Calu3 (cell line): ENCODE measurements at regions not wholly inside any gene's neighbourhood (a gene's known extent, or its start where the extent isn't known, plus 50 kb on each side); places are given as distances from the start of the nearest gene placed in this dataset.

Experiments used
- BruUV-seq: library from RNA; stranded (reverse); fragments of 400-500 nt; replicated peaks from 2 replicates; lab custom pipeline; 2021; lab: Mats Ljungman, UMichigan
- CTCF ChIA-PET: fragments of 300-600 bp; sonication (Branson Sonifier 250); formaldehyde crosslinking; loops from one replicate; lab custom pipeline; 2022; ENCODE audit warnings: antibody characterized with exemption; lab: Charles Lee
- DNase-seq: peaks from one replicate; pipeline ENCODE4 v3.0.0; 2022
- H3K27ac Mint-ChIP-seq: one replicate; pipeline ENCODE4 v1.8.0; 2022; ENCODE audit warnings: mixed read lengths; ENCODE audit not compliant: unreplicated experiment
- H3K27me3 Mint-ChIP-seq: one replicate; pipeline ENCODE4 v1.8.0; 2022; ENCODE audit warnings: mixed read lengths; ENCODE audit not compliant: unreplicated experiment
- H3K36me3 Mint-ChIP-seq: one replicate; pipeline ENCODE4 v1.8.0; 2022; ENCODE audit warnings: mild to moderate bottlenecking, moderate library complexity, mixed read lengths; ENCODE audit not compliant: insufficient read depth, unreplicated experiment
- H3K4me1 Mint-ChIP-seq: one replicate; pipeline ENCODE4 v1.8.0; 2022; ENCODE audit warnings: mild to moderate bottlenecking, low read depth, mixed read lengths; ENCODE audit not compliant: unreplicated experiment
- H3K4me3 Mint-ChIP-seq: one replicate; pipeline ENCODE4 v1.8.0; 2022; ENCODE audit warnings: mild to moderate bottlenecking, low read depth, moderate library complexity, mixed read lengths; ENCODE audit not compliant: unreplicated experiment
- H3K9me3 Mint-ChIP-seq: one replicate; pipeline ENCODE4 v1.8.0; 2022; ENCODE audit warnings: low read depth, mixed read lengths; ENCODE audit not compliant: unreplicated experiment
- intact Hi-C: fragments of 100-400 bp; cut with micrococcal nuclease; formaldehyde crosslinking; loops from one replicate; pipeline ENCODE4 v1.10.0; 2022; ENCODE audit not compliant: unreplicated experiment
- TF ChIP-seq, protein P1 (sequence below): fragments of 200-600 bp; IDR thresholded peaks from one replicate; pipeline ENCODE4 v1.8.0; 2022; ENCODE audit warnings: antibody characterized with exemption; ENCODE audit not compliant: unreplicated experiment

DNA sequence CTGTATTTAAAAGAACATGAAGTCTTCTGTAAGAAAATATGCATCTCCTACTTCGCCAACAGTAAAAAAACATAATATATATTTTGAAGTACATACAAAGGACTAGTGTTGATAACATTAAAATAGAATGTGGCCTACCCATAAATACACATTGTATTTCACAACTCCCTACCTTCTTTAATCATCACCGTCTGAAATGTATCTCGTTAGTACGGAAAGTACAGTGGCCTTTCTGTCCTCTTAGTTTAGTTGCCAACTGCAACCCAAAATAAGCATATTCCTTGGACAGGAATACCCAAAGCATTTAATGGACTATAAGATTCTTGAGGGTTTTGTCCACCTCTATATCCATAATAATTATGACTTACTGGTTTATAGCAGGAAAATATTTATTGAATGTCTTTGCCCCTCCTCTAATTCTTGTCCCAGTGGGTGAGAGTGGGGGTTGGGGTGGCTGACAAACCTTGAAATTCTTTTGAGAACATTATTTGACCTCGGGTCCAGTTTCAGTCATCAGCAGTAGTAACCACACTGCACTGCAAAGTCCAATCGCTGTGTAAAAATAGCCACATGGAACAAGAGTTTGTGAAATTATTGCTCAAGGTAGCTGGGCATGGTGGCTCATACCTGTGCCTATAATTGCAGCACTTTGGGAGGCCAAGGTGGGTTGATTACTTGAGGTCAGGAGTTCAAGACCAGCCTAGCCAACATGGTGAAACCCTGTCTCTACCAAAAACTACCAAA lies 474.5 kb downstream of the KLHL13 start:
- no peaks in the 10 kb centered on the region for H3K4me1 Mint-ChIP-seq
- H3K27me3 Mint-ChIP-seq, result no peaks in the 10 kb centered on the region
- DNase-seq, result no peak
- peaks cover 9% of the 10 kb centered on the region for H3K9me3 Mint-ChIP-seq
- no peak overlapping the region for H3K4me3 Mint-ChIP-seq
- CTCF ChIA-PET, result no interaction called here
- intact Hi-C loops, result no loop called here
- H3K27ac Mint-ChIP-seq, result no peak overlapping the region
- TF ChIP-seq, protein P1, sequence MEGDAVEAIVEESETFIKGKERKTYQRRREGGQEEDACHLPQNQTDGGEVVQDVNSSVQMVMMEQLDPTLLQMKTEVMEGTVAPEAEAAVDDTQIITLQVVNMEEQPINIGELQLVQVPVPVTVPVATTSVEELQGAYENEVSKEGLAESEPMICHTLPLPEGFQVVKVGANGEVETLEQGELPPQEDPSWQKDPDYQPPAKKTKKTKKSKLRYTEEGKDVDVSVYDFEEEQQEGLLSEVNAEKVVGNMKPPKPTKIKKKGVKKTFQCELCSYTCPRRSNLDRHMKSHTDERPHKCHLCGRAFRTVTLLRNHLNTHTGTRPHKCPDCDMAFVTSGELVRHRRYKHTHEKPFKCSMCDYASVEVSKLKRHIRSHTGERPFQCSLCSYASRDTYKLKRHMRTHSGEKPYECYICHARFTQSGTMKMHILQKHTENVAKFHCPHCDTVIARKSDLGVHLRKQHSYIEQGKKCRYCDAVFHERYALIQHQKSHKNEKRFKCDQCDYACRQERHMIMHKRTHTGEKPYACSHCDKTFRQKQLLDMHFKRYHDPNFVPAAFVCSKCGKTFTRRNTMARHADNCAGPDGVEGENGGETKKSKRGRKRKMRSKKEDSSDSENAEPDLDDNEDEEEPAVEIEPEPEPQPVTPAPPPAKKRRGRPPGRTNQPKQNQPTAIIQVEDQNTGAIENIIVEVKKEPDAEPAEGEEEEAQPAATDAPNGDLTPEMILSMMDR, result no peak
- no peaks in the 10 kb centered on the region for H3K36me3 Mint-ChIP-seq
- BruUV-seq, result no TSS peak

DNA sequence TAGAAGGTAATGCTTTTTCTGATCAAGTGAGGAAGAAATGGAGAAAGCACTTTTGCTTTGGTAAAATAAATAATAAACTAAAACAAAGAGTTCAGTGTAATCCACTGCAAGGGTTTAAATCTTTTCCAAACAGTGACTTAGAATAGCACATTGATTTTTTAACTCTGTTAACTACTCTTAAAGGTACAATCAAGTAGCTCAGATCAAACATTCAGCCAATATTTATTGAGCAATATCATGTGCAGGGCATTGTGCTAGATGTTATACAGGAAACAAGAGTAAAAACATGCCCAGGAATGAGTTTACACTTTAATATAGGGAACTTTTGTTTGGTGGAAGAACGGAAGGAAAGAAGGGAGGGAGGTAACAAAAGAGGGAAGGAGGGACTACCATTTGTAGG lies 479.8 kb downstream of the KLHL13 start:
- H3K36me3 Mint-ChIP-seq, result no peaks in the 10 kb centered on the region
- TF ChIP-seq, protein P1, result no peak
- no peak overlapping the region for H3K27ac Mint-ChIP-seq
- H3K9me3 Mint-ChIP-seq, result peaks cover 7% of the 10 kb centered on the region
- intact Hi-C loops, result no loop called here
- no peaks in the 10 kb centered on the region for H3K27me3 Mint-ChIP-seq
- CTCF ChIA-PET, result no interaction called here
- no peaks in the 10 kb centered on the region for H3K4me1 Mint-ChIP-seq
- no TSS peak for BruUV-seq
- no peak overlapping the region for H3K4me3 Mint-ChIP-seq
- no peak for DNase-seq

DNA sequence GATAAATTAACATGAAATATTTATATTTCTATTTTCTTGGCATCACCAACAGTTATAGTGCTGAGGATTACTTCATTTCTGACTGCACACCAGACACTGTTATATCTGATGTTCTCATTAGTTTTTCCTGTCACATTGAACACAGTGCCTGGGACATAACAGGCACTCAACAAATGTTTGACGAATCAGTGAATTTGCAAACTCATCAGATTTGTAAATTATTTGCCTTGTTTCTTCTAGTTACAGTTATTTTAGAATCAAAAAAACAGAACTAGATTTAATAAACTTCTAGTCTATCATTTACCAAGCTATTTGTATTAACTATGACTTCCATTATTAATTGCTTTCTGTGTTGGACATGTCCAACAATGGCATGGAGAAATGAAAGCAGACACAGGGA lies 483.3 kb downstream of the KLHL13 start:
- no peak overlapping the region for H3K27ac Mint-ChIP-seq
- no peaks in the 10 kb centered on the region for H3K27me3 Mint-ChIP-seq
- intact Hi-C loops, result no loop called here
- no peaks in the 10 kb centered on the region for H3K4me1 Mint-ChIP-seq
- BruUV-seq, result no TSS peak
- peaks cover 5% of the 10 kb centered on the region for H3K9me3 Mint-ChIP-seq
- DNase-seq, result no peak
- CTCF ChIA-PET, result no interaction called here
- H3K4me3 Mint-ChIP-seq, result no peak overlapping the region
- TF ChIP-seq, protein P1, result no peak
- H3K36me3 Mint-ChIP-seq, result no peaks in the 10 kb centered on the region

DNA sequence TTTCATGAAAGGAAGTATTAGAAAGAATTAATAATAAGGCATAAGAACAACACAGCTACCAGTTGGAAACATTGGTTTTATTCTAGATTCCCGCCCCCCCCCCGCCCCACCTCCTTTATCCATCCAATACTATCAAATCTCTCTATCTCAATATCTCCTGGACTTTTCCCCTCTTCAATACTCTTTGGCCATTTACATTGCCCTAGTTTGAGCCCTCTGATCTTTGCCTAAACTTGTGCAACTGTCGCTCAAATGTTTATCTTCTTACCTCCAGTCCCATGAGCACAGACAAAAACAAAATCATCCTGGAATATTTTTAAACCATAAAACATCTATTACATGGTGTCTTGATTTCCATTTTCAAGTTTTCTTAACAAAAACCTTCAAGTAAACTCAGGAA lies 488.2 kb downstream of the KLHL13 start:
- H3K27me3 Mint-ChIP-seq, result no peaks in the 10 kb centered on the region
- DNase-seq, result no peak
- no peaks in the 10 kb centered on the region for H3K4me1 Mint-ChIP-seq
- CTCF ChIA-PET, result no interaction called here
- no peak overlapping the region for H3K27ac Mint-ChIP-seq
- TF ChIP-seq, protein P1, result no peak
- intact Hi-C loops, result no loop called here
- no peaks in the 10 kb centered on the region for H3K36me3 Mint-ChIP-seq
- H3K9me3 Mint-ChIP-seq, result no peaks in the 10 kb centered on the region
- no TSS peak for BruUV-seq
- no peak overlapping the region for H3K4me3 Mint-ChIP-seq
